GM19395 (cell line): ENCODE measurements at regions not wholly inside any gene's neighbourhood (a gene's known extent, or its start where the extent isn't known, plus 50 kb on each side); places are given as distances from the start of the nearest gene placed in this dataset.
"Not testable (repeated sequence)": the region's sequence is repeated elsewhere in the genome, so short reads cannot be mapped to it uniquely, and the experiment has no call there.

Experiments
- ATAC-seq: cut with Tn5 transposase; IDR thresholded peaks from one replicate; pipeline ENCODE4 v1.9.1; 2021; ENCODE audit warnings: mild to moderate bottlenecking, moderate library complexity; ENCODE audit not compliant: unreplicated experiment

GRCh38 chr9:102941868-102942267 lies 53.3 kb upstream of the CYLC2 start:
- no peak for ATAC-seq

- ATAC-seq, result no peak
Measured at GRCh38 chr9:102922526-102922925, 72.6 kb upstream of the CYLC2 start.

GRCh38 chr9:102911185-102911584 lies 83.9 kb upstream of the CYLC2 start:
- ATAC-seq, result no peak

- ATAC-seq, result not testable (repeated sequence)
Measured at GRCh38 chr9:102905795-102906194, 89.3 kb upstream of the CYLC2 start.

- no peak for ATAC-seq
Measured at GRCh38 chr9:102892025-102892424, 103.1 kb upstream of the CYLC2 start.

GRCh38 chr9:102888747-102889146 lies 106.4 kb upstream of the CYLC2 start:
- not testable (repeated sequence) for ATAC-seq

- ATAC-seq, result no peak
Measured at GRCh38 chr9:102875687-102876086, 119.4 kb upstream of the CYLC2 start.

GRCh38 chr9:102867488-102867887 lies 127.6 kb upstream of the CYLC2 start:
- ATAC-seq, result no peak

- no peak for ATAC-seq
Measured at GRCh38 chr9:102862478-102862877, 132.7 kb upstream of the CYLC2 start.

- ATAC-seq, result no peak
Measured at GRCh38 chr9:102855641-102856040, 139.5 kb upstream of the CYLC2 start.

GRCh38 chr9:102845827-102846371 lies 149.2 kb upstream of the CYLC2 start:
- no peak for ATAC-seq

GRCh38 chr9:102844716-102845115 lies 150.4 kb upstream of the CYLC2 start:
- ATAC-seq, result no peak

- no peak for ATAC-seq
Measured at GRCh38 chr9:102842423-102842822, 152.7 kb upstream of the CYLC2 start.

- no peak for ATAC-seq
Measured at GRCh38 chr9:102841376-102841775, 153.8 kb upstream of the CYLC2 start.

- ATAC-seq, result no peak
Measured at GRCh38 chr9:102840335-102840734, 154.8 kb upstream of the CYLC2 start.

GRCh38 chr9:102832814-102833213 lies 162.3 kb upstream of the CYLC2 start:
- ATAC-seq, result no peak

- ATAC-seq, result no peak
Measured at GRCh38 chr9:102796244-102796643, 198.9 kb upstream of the CYLC2 start.

GRCh38 chr9:102795532-102795931 lies 199.6 kb upstream of the CYLC2 start:
- no peak for ATAC-seq

GRCh38 chr9:102779356-102779755 lies 215.8 kb upstream of the CYLC2 start:
- no peak for ATAC-seq

- no peak for ATAC-seq
Measured at GRCh38 chr9:102778746-102779145, 216.4 kb upstream of the CYLC2 start.

GRCh38 chr9:102770704-102771103 lies 224.4 kb upstream of the CYLC2 start:
- no peak for ATAC-seq

- ATAC-seq, result no peak
Measured at GRCh38 chr9:102769307-102769706, 225.8 kb upstream of the CYLC2 start.

GRCh38 chr9:102768002-102768401 lies 227.1 kb upstream of the CYLC2 start:
- ATAC-seq, result no peak
